ENCODE measurements at regions not wholly inside any gene's neighbourhood (a gene's known extent, or its start where the extent isn't known, plus 50 kb on each side); places are given as distances from the start of the nearest gene placed in this dataset.

DNA sequence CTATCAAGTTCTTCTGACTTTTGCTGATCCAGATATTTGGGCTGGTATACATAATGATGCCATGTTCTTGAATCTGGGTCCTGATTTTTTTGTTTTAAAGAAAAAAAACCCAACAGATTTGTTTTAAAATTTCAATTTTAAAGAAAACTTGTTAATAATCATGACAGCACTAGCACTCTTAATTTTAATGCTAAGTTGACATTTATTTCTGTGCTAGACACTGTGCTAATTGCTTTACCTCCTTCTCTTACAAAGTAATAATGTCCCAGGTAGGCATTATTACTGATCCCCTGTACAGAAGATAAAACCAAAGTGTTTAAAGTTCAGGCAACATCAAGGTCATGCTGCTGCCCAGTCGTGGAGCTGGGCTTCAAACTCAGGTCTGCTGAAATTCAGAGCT lies 101.9 kb downstream of the ZNF608 start:
- H3K9me3 ChIP-seq (ENCODE audit: low read depth, low read length), result no peaks in the 10 kb centered on the region
- H3K9ac ChIP-seq (ENCODE audit: insufficient read length), result no peak overlapping the region
- DNase-seq (ENCODE audit: low read depth, low spot score), result no peak
- no peak overlapping the region for H3K27ac ChIP-seq
- H3K4me3 ChIP-seq, result no peak overlapping the region
- no peaks in the 10 kb centered on the region; the same call in 1 of the 2 replicates for H3K36me3 ChIP-seq (ENCODE audit: insufficient read depth, low read length)
- TF ChIP-seq FOXP2 (optimal IDR thresholded peaks at IDR 0.05; ENCODE audit: control extremely low read depth, extremely low read length, insufficient read depth) (no peak), POLR2AphosphoS5 (IDR thresholded peaks at IDR 0.05; ENCODE audit: borderline replicate concordance, low read depth, low read length) (no peak), EZH2 (IDR thresholded peaks at IDR 0.05) (no peak)

DNA sequence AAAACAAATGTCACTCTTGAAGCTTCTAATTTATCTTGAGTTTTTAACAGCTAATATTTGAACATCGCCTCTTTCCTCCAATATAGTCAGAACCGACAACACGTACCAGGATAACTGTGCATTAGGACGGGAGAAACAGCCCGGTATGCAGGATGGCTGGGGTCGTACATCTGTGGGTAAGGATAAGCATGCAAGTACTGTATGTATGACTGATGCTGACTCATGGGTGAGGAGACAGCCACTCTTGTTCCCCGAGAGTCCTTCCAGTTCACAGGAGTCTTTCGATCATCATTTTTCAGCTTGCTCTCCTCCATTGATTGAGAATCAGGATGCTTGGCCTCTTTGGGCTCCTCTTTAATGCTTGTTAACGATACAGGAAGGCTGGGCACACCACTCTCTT lies 102.3 kb downstream of the ZNF608 start:
- no peak overlapping the region for H3K4me3 ChIP-seq
- no peaks in the 10 kb centered on the region for H3K9me3 ChIP-seq (ENCODE audit: low read depth, low read length)
- no peak overlapping the region for H3K9ac ChIP-seq (ENCODE audit: insufficient read length)
- TF ChIP-seq FOXP2 (optimal IDR thresholded peaks at IDR 0.05; ENCODE audit: control extremely low read depth, extremely low read length, insufficient read depth), result no peak
- TF ChIP-seq POLR2AphosphoS5 (IDR thresholded peaks at IDR 0.05; ENCODE audit: borderline replicate concordance, low read depth, low read length), result no peak
- no peak for TF ChIP-seq EZH2 (IDR thresholded peaks at IDR 0.05)
- H3K27ac ChIP-seq, result no peak overlapping the region
- no peak for DNase-seq (ENCODE audit: low read depth, low spot score)
- no peaks in the 10 kb centered on the region; the same call in 1 of the 2 replicates for H3K36me3 ChIP-seq (ENCODE audit: insufficient read depth, low read length)

DNA sequence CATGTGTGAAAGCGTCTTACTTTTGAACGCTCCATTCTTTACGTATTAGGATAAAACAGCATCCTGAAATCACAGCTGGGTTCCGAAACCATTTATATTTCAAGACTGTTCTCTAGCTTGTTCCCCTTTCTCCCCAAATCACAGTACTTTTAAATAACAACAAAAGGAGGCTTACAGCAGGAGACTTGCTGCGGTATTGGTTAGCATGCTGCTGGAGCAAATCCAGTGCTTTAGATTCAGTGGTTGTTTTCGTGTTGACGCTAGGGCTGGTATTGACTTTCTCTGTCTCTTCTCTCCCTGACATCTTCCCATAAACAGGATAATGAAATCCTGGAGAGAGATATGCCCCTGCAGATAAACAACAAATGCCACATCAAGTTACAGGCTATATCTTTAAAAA lies 103.1 kb downstream of the ZNF608 start:
- no peaks in the 10 kb centered on the region; the same call in 1 of the 2 replicates for H3K36me3 ChIP-seq (ENCODE audit: insufficient read depth, low read length)
- DNase-seq (ENCODE audit: low read depth, low spot score), result no peak
- no peak overlapping the region for H3K27ac ChIP-seq
- H3K9ac ChIP-seq (ENCODE audit: insufficient read length), result no peak overlapping the region
- H3K4me3 ChIP-seq, result no peak overlapping the region
- TF ChIP-seq FOXP2 (optimal IDR thresholded peaks at IDR 0.05; ENCODE audit: control extremely low read depth, extremely low read length, insufficient read depth) (no peak), EZH2 (IDR thresholded peaks at IDR 0.05) (no peak), POLR2AphosphoS5 (IDR thresholded peaks at IDR 0.05; ENCODE audit: borderline replicate concordance, low read depth, low read length) (no peak)
- H3K9me3 ChIP-seq (ENCODE audit: low read depth, low read length), result no peaks in the 10 kb centered on the region

DNA sequence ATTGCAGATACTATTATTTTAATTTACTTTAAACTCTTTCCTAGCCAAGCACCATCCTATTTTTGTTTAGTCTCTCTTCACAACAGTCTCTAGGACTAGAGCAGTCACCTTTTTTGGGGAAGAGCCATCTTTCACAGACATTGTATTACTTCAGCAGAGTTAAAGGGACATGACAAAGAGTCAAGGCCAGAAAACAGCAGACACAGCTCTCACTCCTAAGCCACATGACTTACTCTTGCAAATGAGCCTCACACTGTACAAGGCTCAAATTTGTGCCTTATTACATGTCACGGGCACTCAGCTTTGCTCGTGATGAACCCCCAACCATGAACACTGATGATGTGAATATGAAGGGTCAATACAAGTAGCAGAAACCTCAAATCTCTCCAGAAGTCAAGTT lies 104.3 kb downstream of the ZNF608 start:
- TF ChIP-seq EZH2 (IDR thresholded peaks at IDR 0.05) (no peak), POLR2AphosphoS5 (IDR thresholded peaks at IDR 0.05; ENCODE audit: borderline replicate concordance, low read depth, low read length) (no peak), FOXP2 (optimal IDR thresholded peaks at IDR 0.05; ENCODE audit: control extremely low read depth, extremely low read length, insufficient read depth) (no peak)
- DNase-seq (ENCODE audit: low read depth, low spot score), result no peak
- Histone ChIP-seq H3K9ac (ENCODE audit: insufficient read length) (no peak overlapping the region), H3K36me3 (ENCODE audit: insufficient read depth, low read length) (no peaks in the 10 kb centered on the region), H3K9me3 (ENCODE audit: low read depth, low read length) (no peaks in the 10 kb centered on the region), H3K27ac (no peak overlapping the region), H3K4me3 (no peak overlapping the region)

DNA sequence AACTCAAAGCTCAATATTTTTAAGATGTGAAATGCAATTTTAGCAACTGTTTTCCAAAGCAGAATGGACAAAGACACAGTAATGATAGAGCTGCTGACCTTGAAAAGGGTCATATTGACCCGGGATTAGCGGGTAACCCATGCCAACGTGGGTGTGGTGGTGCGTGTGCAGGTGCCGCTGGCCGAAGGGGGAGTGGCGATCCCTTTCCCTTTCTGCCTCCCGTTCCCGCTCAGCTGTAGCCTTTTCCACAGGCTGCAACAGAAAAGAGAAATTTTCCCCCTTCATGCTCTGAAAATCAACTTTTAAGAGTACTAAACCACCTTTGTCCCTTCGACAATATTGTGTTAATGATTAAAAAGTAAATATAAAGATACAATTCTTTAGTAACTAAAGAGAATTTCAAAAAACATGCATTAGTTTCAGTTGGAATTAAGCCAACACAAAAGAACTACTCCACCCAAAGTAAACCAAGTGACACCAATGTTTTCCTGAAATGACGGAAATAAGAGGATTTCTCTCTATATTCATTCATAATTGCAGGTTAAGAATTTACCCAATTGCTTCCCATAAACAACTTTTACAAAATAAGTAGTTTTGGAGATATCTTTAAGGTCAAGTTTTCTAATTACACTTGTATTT lies 105.2 kb downstream of the ZNF608 start:
- Histone ChIP-seq H3K36me3 (ENCODE audit: insufficient read depth, low read length) (no peaks in the 10 kb centered on the region), H3K27ac (no peak overlapping the region), H3K4me3 (no peak overlapping the region), H3K9me3 (ENCODE audit: low read depth, low read length) (no peaks in the 10 kb centered on the region), H3K9ac (ENCODE audit: insufficient read length) (no peak overlapping the region)
- TF ChIP-seq EZH2 (IDR thresholded peaks at IDR 0.05) (no peak), FOXP2 (optimal IDR thresholded peaks at IDR 0.05; ENCODE audit: control extremely low read depth, extremely low read length, insufficient read depth) (no peak), POLR2AphosphoS5 (IDR thresholded peaks at IDR 0.05; ENCODE audit: borderline replicate concordance, low read depth, low read length) (no peak)
- no peak for DNase-seq (ENCODE audit: low read depth, low spot score)

DNA sequence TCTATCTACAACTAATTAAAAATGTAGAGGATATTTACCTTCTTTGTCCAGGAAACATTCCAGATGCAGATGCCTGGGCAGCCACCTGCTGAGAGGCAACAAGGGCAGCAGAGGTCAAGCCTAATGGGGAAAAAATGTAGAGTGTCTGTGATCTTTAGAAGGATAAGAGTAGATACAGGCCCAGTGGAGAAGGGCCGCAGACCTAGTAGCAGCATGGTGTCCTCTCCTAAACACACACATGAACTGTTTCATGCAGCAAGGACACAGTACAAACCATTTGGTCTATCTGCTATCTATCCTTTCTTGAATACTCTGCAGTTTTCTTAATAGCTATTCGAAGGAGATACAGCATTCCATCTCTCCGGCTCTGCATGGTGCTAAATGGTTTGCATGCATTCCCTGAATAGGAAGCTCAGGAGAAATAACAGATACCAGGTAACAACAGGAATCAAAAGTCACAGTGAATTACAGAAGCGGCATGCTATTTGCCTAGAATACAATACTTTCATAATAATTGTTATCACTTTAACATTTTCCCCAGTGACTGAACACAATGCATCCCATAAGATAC lies 107.3 kb downstream of the ZNF608 start:
- H3K4me3 ChIP-seq, result no peak overlapping the region

DNA sequence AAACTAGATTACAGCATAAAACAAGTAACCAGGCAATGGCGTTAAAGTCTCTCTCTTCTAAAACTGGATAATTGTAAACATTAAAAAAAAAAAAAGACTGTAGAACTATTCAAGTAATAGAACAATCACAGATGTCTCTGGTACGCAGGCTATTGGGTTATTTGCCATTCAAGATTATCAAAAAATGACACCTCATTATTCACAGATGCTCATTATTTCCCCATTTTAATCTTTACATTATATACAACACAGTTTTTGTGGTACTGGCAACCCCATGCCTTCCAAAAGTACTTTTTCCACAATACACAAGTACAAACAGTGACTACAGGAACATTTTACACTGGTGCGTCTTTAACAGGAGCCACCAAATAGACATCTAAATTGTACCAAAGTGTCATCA lies 109.4 kb downstream of the ZNF608 start:
- no peak for TF ChIP-seq FOXP2 (optimal IDR thresholded peaks at IDR 0.05; ENCODE audit: control extremely low read depth, extremely low read length, insufficient read depth)
- no peak for TF ChIP-seq EZH2 (IDR thresholded peaks at IDR 0.05)
- Histone ChIP-seq H3K9me3 (ENCODE audit: low read depth, low read length) (no peaks in the 10 kb centered on the region), H3K4me3 (no peak overlapping the region), H3K9ac (ENCODE audit: insufficient read length) (no peak overlapping the region), H3K27ac (no peak overlapping the region), H3K36me3 (ENCODE audit: insufficient read depth, low read length) (no peaks in the 10 kb centered on the region)
- DNase-seq (ENCODE audit: low read depth, low spot score), result no peak

More for the DNA sequence above, 107.3 kb downstream of the ZNF608 start:
- Histone ChIP-seq H3K9ac (ENCODE audit: insufficient read length) (no peak overlapping the region), H3K27ac (no peak overlapping the region), H3K9me3 (ENCODE audit: low read depth, low read length) (no peaks in the 10 kb centered on the region), H3K36me3 (ENCODE audit: insufficient read depth, low read length) (no peaks in the 10 kb centered on the region)
- TF ChIP-seq EZH2 (IDR thresholded peaks at IDR 0.05) (no peak), FOXP2 (optimal IDR thresholded peaks at IDR 0.05; ENCODE audit: control extremely low read depth, extremely low read length, insufficient read depth) (no peak), POLR2AphosphoS5 (IDR thresholded peaks at IDR 0.05; ENCODE audit: borderline replicate concordance, low read depth, low read length) (no peak)
- no peak for DNase-seq (ENCODE audit: low read depth, low spot score)

DNA sequence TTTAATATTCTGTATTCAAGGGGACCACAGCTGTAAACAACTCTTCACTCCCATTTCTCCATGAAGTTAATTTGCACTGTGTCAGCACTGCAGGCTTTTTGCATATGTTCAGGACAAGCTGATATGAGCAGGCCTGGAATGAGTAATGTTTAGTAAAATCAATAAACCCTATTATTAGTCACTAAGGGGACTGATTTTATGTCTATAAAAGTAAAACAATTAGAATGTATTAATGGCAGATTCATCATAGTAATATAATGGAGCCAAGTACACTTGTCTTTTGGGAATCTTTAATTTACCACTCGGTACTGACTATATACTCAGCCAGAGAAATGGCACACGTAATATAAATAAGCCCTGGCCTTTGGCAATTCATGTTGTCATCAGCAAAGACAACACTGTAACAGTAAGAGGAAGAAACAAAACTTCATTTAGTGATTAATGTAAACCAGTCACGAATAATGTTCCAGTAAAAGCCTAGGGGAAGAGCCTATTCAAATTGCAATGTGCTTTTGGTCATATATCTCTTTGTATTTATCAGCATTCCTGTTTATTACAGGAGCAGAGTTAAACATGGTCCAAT lies 111.6 kb downstream of the ZNF608 start:
- H3K27ac ChIP-seq, result no peak overlapping the region
- TF ChIP-seq EZH2 (IDR thresholded peaks at IDR 0.05) (no peak), FOXP2 (optimal IDR thresholded peaks at IDR 0.05; ENCODE audit: control extremely low read depth, extremely low read length, insufficient read depth) (no peak), POLR2AphosphoS5 (IDR thresholded peaks at IDR 0.05; ENCODE audit: borderline replicate concordance, low read depth, low read length) (no peak)
- DNase-seq (ENCODE audit: low read depth, low spot score), result no peak
- H3K4me3 ChIP-seq, result no peak overlapping the region
- no peaks in the 10 kb centered on the region for H3K9me3 ChIP-seq (ENCODE audit: low read depth, low read length)
- no peaks in the 10 kb centered on the region for H3K36me3 ChIP-seq (ENCODE audit: insufficient read depth, low read length)
- H3K9ac ChIP-seq (ENCODE audit: insufficient read length), result no peak overlapping the region
